Endothelial cell of umbilical vein (primary cell): ENCODE measurements at regions not wholly inside any gene's neighbourhood (a gene's known extent, or its start where the extent isn't known, plus 50 kb on each side); places are given as distances from the start of the nearest gene placed in this dataset.

ENCODE experiments used
- BruUV-seq: library from RNA; stranded (reverse); fragments of 400-500 nt; replicated peaks from 2 replicates; lab custom pipeline; 2021; lab: Mats Ljungman, UMichigan
- CTCF ChIA-PET: fragments of 300-600, 350-600 bp; sonication (Branson Sonifier 250); formaldehyde crosslinking; loops from one replicate; lab custom pipeline; 2021; ENCODE audit warnings: antibody characterized with exemption, inconsistent platforms; lab: Charles Lee
- POLR2A ChIA-PET: fragments of 300-600, 350-600 bp; sonication (Branson Sonifier 250); formaldehyde crosslinking; loops from one replicate; lab custom pipeline; 2021; ENCODE audit warnings: antibody characterized with exemption, inconsistent platforms; lab: Charles Lee
- DNase-seq: peaks from one replicate; pipeline ENCODE4 v3.0.0-alpha.2; 2011; ENCODE audit warnings: low read depth, low spot score
- FAIRE-seq: peaks from 2 replicates; lab custom pipeline; 2011; peaks lifted over from hg19 to GRCh38; lab: Jason Lieb, UNC
- H2AFZ ChIP-seq: 2 replicates; pipeline ENCODE4 v1.6.0; 2012; ENCODE audit warnings: low read depth, low read length, control low read depth, inconsistent platforms
- H3K27ac ChIP-seq: 2 replicates; pipeline ENCODE4 v1.5.1; 2011; ENCODE audit warnings: low read depth, mild to moderate bottlenecking, control low read depth, low read length, moderate library complexity; ENCODE audit not compliant: insufficient read depth
- H3K27me3 ChIP-seq, 2 experiments: 2 replicates each; pipeline versions ENCODE4 v1.6.0 to v1.6.1; 2011; ENCODE audit warnings: low read length in 2 of 2, mixed read lengths in 1 of 2; ENCODE audit not compliant: control insufficient read depth in 2 of 2, insufficient read depth in 2 of 2
- H3K36me3 ChIP-seq, 2 experiments: 2 replicates in 1 of 2; 3 replicates in 1 of 2; pipeline ENCODE4 v1.5.1; 2011; ENCODE audit warnings: low read length in 2 of 2, mild to moderate bottlenecking in 1 of 2, moderate library complexity in 1 of 2; ENCODE audit not compliant: control insufficient read depth in 2 of 2, insufficient read depth in 2 of 2; ENCODE audit errors: extremely low read depth in 1 of 2
- H3K4me1 ChIP-seq: 3 replicates; pipeline ENCODE4 v1.5.1; 2011; ENCODE audit warnings: mild to moderate bottlenecking, low read length; ENCODE audit not compliant: control insufficient read depth, insufficient read depth; ENCODE audit errors: extremely low read depth
- H3K4me2 ChIP-seq: 2 replicates; pipeline ENCODE4 v1.6.1; 2011; ENCODE audit warnings: low read length, control low read depth, mixed read lengths; ENCODE audit not compliant: insufficient read depth
- H3K4me3 ChIP-seq, 3 experiments: fragments of 200-600 bp in 1 of 3; sonication (generic), shearing (Covaris generic) in 1 of 3; replicated peaks in 1 of 3; 2 replicates each; pipeline ENCODE4 v1.5.1; 2011 to 2016; ENCODE audit warnings: control low read depth in 3 of 3, low read length in 3 of 3, mild to moderate bottlenecking in 2 of 3, inconsistent platforms in 1 of 3, low read depth in 1 of 3, moderate library complexity in 1 of 3; ENCODE audit not compliant: insufficient read depth in 1 of 3
- H3K79me2 ChIP-seq: 2 replicates; pipeline ENCODE4 v1.6.0; 2012; ENCODE audit warnings: low read length, inconsistent platforms; ENCODE audit not compliant: control insufficient read depth, insufficient read depth
- H3K9ac ChIP-seq: replicated peaks from 2 replicates; pipeline ENCODE3; 2011; ENCODE audit warnings: low read length, control low read depth; ENCODE audit not compliant: insufficient read depth; ENCODE audit errors: extremely low read depth
- H3K9me1 ChIP-seq: replicated peaks from 3 replicates; pipeline ENCODE4 v1.6.0; 2011; ENCODE audit warnings: mild to moderate bottlenecking, low read length; ENCODE audit not compliant: control insufficient read depth, insufficient read depth; ENCODE audit errors: extremely low read depth
- H3K9me3 ChIP-seq: replicated peaks from 2 replicates; pipeline ENCODE4 v1.5.1; 2012; ENCODE audit warnings: low read length, inconsistent platforms; ENCODE audit not compliant: control insufficient read depth, insufficient read depth
- H4K20me1 ChIP-seq: replicated peaks from 2 replicates; pipeline ENCODE3; 2011; ENCODE audit warnings: mild to moderate bottlenecking, low read length; ENCODE audit not compliant: control insufficient read depth, insufficient read depth; ENCODE audit errors: extremely low read depth
- EZH2 ChIP-seq: IDR thresholded peaks from 2 replicates; pipeline ENCODE4 v1.6.1; 2012; ENCODE audit warnings: borderline replicate concordance, low read depth, mild to moderate bottlenecking, moderate library complexity, low read length, inconsistent platforms; ENCODE audit not compliant: severe bottlenecking
- FOS ChIP-seq: IDR thresholded peaks from 2 replicates; pipeline ENCODE4 v1.6.1; 2011; ENCODE audit warnings: mild to moderate bottlenecking, low read length, moderate library complexity, borderline replicate concordance; ENCODE audit not compliant: insufficient read depth
- GATA2 ChIP-seq: IDR thresholded peaks from 2 replicates; pipeline ENCODE4 v1.7.0; 2011; ENCODE audit warnings: low read depth, mild to moderate bottlenecking, moderate library complexity, mixed read lengths, low read length; ENCODE audit not compliant: insufficient read length, insufficient read depth
- JUN ChIP-seq: IDR thresholded peaks from 2 replicates; pipeline ENCODE4 v1.6.1; 2011; ENCODE audit warnings: borderline replicate concordance, low read depth; ENCODE audit not compliant: insufficient read length, insufficient read depth
- MYC ChIP-seq: IDR thresholded peaks from one replicate; pipeline ENCODE4 v1.6.1; 2011; ENCODE audit warnings: mild to moderate bottlenecking, low read depth, low read length
- POLR2A ChIP-seq: IDR thresholded peaks from 2 replicates; pipeline ENCODE4 v1.6.1; 2012; ENCODE audit warnings: low read depth, mild to moderate bottlenecking, control low read depth, low read length
- POLR2AphosphoS5 ChIP-seq: IDR thresholded peaks from 2 replicates; pipeline ENCODE4 v1.6.1; 2012; ENCODE audit warnings: low read depth, mild to moderate bottlenecking, control low read depth, low read length, moderate library complexity; ENCODE audit not compliant: insufficient read depth
- dilution Hi-C: fragments of 300-500 bp; cut with MboI; formaldehyde crosslinking; loops from one replicate; pipeline ENCODE4 v1.15.0; 2019; ENCODE audit warnings: low sequenced_read_pairs; ENCODE audit not compliant: extremely low pct_ligation_motif_present
- intact Hi-C: fragments of 100-400 bp; cut with micrococcal nuclease; formaldehyde crosslinking; loops from one replicate; pipeline ENCODE4 v1.10.0; 2022
- TF ChIP-seq, protein P1 (sequence below), 2 donors: IDR thresholded peaks; 1 replicate in 1 of 2; 2 replicates in 1 of 2; pipeline ENCODE4 v1.5.1; 2011; ENCODE audit warnings: low read length in 2 of 2, mild to moderate bottlenecking in 2 of 2, moderate library complexity in 2 of 2, control low read depth in 1 of 2, inconsistent platforms in 1 of 2, low read depth in 1 of 2; ENCODE audit not compliant: insufficient read depth in 1 of 2; ENCODE audit errors: extremely low read depth in 1 of 2
- TF ChIP-seq, protein P2 (sequence below): IDR thresholded peaks from 2 replicates; pipeline ENCODE4 v1.6.1; 2011; ENCODE audit not compliant: insufficient read depth, insufficient read length

GRCh38 chr1:217109928-217110327 lies 386.7 kb upstream of the ESRRG start:
- intact Hi-C loops (no loop called here), dilution Hi-C loops (no loop called here)
- POLR2A ChIA-PET, result no interaction called here
- no peaks in the 10 kb centered on the region for H3K27me3 ChIP-seq
- H4K20me1 ChIP-seq, result no peaks in the 10 kb centered on the region
- DNase-seq, result no peak
- FAIRE-seq, result no peak
- no TSS peak for BruUV-seq
- no peaks in the 10 kb centered on the region for H3K9me3 ChIP-seq
- CTCF ChIA-PET, result no interaction called here
- TF ChIP-seq, protein P1, sequence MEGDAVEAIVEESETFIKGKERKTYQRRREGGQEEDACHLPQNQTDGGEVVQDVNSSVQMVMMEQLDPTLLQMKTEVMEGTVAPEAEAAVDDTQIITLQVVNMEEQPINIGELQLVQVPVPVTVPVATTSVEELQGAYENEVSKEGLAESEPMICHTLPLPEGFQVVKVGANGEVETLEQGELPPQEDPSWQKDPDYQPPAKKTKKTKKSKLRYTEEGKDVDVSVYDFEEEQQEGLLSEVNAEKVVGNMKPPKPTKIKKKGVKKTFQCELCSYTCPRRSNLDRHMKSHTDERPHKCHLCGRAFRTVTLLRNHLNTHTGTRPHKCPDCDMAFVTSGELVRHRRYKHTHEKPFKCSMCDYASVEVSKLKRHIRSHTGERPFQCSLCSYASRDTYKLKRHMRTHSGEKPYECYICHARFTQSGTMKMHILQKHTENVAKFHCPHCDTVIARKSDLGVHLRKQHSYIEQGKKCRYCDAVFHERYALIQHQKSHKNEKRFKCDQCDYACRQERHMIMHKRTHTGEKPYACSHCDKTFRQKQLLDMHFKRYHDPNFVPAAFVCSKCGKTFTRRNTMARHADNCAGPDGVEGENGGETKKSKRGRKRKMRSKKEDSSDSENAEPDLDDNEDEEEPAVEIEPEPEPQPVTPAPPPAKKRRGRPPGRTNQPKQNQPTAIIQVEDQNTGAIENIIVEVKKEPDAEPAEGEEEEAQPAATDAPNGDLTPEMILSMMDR (IDR thresholded peaks at IDR 0.05; ENCODE audit: extremely low read depth in 1 of 2, insufficient read depth in 1 of 2, low read depth in 1 of 2, low read length in 2 of 2), result no peak
- no peak for TF ChIP-seq FOS
- no peak for TF ChIP-seq MYC
- H3K27ac ChIP-seq, result no peak overlapping the region
- no peaks in the 10 kb centered on the region for H3K4me1 ChIP-seq
- no peak overlapping the region for H2AFZ ChIP-seq
- no peaks in the 10 kb centered on the region for H3K79me2 ChIP-seq
- H3K9ac ChIP-seq, result no peak overlapping the region
- no peak overlapping the region for H3K4me2 ChIP-seq
- H3K4me3 ChIP-seq, result no peak overlapping the region
- H3K36me3 ChIP-seq, result no peaks in the 10 kb centered on the region
- no peaks in the 10 kb centered on the region for H3K9me1 ChIP-seq

DNA sequence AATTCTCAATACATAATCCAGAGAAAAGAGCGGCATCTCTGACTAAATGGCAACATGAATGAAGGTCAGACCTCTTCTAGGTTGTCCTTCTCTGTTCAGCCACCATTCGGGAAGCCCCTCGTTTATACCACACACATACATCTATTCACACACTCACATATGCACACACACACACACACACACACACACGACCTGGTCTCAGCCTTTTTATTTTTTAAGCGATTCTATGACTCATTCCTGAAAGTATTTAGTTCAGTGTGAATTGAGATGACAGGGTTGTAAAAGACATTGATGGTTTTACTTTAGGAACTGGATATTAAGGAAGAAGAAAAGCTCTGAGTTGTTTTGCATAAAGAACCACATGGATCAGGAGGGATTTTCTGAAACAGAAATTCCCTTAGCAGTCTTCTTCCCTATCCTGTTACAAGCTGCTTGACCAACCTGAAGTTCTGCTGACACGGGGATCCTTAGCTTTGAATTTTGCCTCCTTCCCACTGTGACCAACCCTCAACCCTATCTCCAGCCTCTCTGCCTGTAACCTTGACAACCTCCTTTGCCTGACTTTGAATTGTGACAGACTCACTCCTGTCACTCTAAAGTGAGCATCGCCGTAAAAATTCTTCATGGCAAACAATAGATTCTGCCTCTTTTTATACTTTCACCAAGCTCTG lies 383.1 kb upstream of the ESRRG start:
- Histone ChIP-seq H3K27ac (no peak overlapping the region), H3K27me3 (no peaks in the 10 kb centered on the region), H3K9me1 (no peaks in the 10 kb centered on the region), H4K20me1 (no peaks in the 10 kb centered on the region), H3K79me2 (no peaks in the 10 kb centered on the region), H3K4me1 (no peaks in the 10 kb centered on the region), H3K36me3 (no peaks in the 10 kb centered on the region), H3K4me3 (no peak overlapping the region), H2AFZ (no peak overlapping the region), H3K4me2 (no peak overlapping the region), H3K9me3 (no peaks in the 10 kb centered on the region), H3K9ac (no peak overlapping the region)
- dilution Hi-C loops (no loop called here), intact Hi-C loops (no loop called here)
- ChIA-PET POLR2A (no interaction called here), CTCF (no interaction called here)
- TF ChIP-seq POLR2AphosphoS5 (no peak), FOS (no peak), GATA2 (no peak), POLR2A (no peak), EZH2 (no peak), JUN (no peak), MYC (no peak)
- TF ChIP-seq, protein P2, sequence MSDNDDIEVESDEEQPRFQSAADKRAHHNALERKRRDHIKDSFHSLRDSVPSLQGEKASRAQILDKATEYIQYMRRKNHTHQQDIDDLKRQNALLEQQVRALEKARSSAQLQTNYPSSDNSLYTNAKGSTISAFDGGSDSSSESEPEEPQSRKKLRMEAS, result no peak
- TF ChIP-seq, protein P1 (IDR thresholded peaks at IDR 0.05; ENCODE audit: extremely low read depth in 1 of 2, insufficient read depth in 1 of 2, low read depth in 1 of 2, low read length in 2 of 2), result no peak
- no TSS peak for BruUV-seq
- FAIRE-seq (no peak), DNase-seq (no peak)
